HL-60/S4 treated with retinoic acid at 250 ng/mL for 4 days and 3 days (cell line): ENCODE measurements at regions not wholly inside any gene's neighbourhood (a gene's known extent, or its start where the extent isn't known, plus 50 kb on each side); places are given as distances from the start of the nearest gene placed in this dataset.
"Not testable (repeated sequence)": the region's sequence is repeated elsewhere in the genome, so short reads cannot be mapped to it uniquely, and the experiment has no call there.

Experiments
- in situ Hi-C: fragments of 300-500 bp; cut with MboI; formaldehyde crosslinking; loops from 2 replicates; pipeline ENCODE4 v1.7.0; 2022; ENCODE audit warnings: low sequenced_read_pairs

GRCh38 chr5:135147294-135148090, 113.5 kb upstream of the PITX1 start:
- in situ Hi-C loops = no loop called here

GRCh38 chr5:135145985-135146384, 112.0 kb upstream of the PITX1 start:
- in situ Hi-C loops = no loop called here

GRCh38 chr5:135143682-135144081, 109.7 kb upstream of the PITX1 start:
- in situ Hi-C loops = not testable (repeated sequence)

- in situ Hi-C loops = no loop called here
These were observed 107.6 kb upstream of the PITX1 start for GRCh38 chr5:135141303-135142268.

GRCh38 chr5:135140446-135141204, 106.6 kb upstream of the PITX1 start:
- in situ Hi-C loops = no loop called here

- in situ Hi-C loops = no loop called here
These were observed 105.5 kb upstream of the PITX1 start for GRCh38 chr5:135139381-135140134.

GRCh38 chr5:135138116-135138850, 104.3 kb upstream of the PITX1 start:
- in situ Hi-C loops = no loop called here

- in situ Hi-C loops = no loop called here
These were observed 103.3 kb upstream of the PITX1 start for GRCh38 chr5:135137146-135137915.

GRCh38 chr5:135136546-135136945, 102.5 kb upstream of the PITX1 start:
- in situ Hi-C loops = no loop called here

GRCh38 chr5:135135530-135136226, 101.7 kb upstream of the PITX1 start:
- in situ Hi-C loops = no loop called here

- in situ Hi-C loops = no loop called here
These were observed 100.8 kb upstream of the PITX1 start for GRCh38 chr5:135134691-135135381.

GRCh38 chr5:135133698-135134515, 99.9 kb upstream of the PITX1 start:
- in situ Hi-C loops = no loop called here

- in situ Hi-C loops = no loop called here
These were observed 99.2 kb upstream of the PITX1 start for GRCh38 chr5:135133181-135133580.

GRCh38 chr5:135131801-135132680, 98.0 kb upstream of the PITX1 start:
- in situ Hi-C loops = no loop called here

GRCh38 chr5:135130261-135131215, 96.5 kb upstream of the PITX1 start:
- in situ Hi-C loops = no loop called here
